SK-N-SH (cell line): ENCODE measurements at regions not wholly inside any gene's neighbourhood (a gene's known extent, or its start where the extent isn't known, plus 50 kb on each side); places are given as distances from the start of the nearest gene placed in this dataset.

Experiments used
- CTCF ChIA-PET: fragments of 300-600, 350-600 bp; formaldehyde crosslinking; extraction: SDS; loops from one replicate; lab custom pipeline; 2021; lab: Yijun Ruan, JAX
- POLR2A ChIA-PET: fragments of 350-600 bp; sonication (Branson Sonifier 250); formaldehyde crosslinking; extraction: SDS; loops from one replicate; lab custom pipeline; 2020; ENCODE audit warnings: antibody characterized with exemption, inconsistent platforms; lab: Yijun Ruan, JAX
- DNase-seq: peaks from one replicate; pipeline ENCODE4 v3.0.0; 2012
- H2AFZ ChIP-seq: fragments of 200-600 bp; sonication (generic); 2 replicates; pipeline ENCODE4 v1.8.1; 2016; ENCODE audit warnings: antibody characterized with exemption, mild to moderate bottlenecking, low read depth
- H3F3A ChIP-seq: fragments of 200-600 bp; sonication (generic); replicated peaks from 2 replicates; pipeline ENCODE3; 2016; ENCODE audit warnings: antibody characterized with exemption, mild to moderate bottlenecking; ENCODE audit not compliant: insufficient read depth
- H3K27ac ChIP-seq, 2 experiments: fragments of 200-500 bp in 1 of 2; fragments of 200-600 bp in 1 of 2; sonication (Bioruptor generic) in 1 of 2; sonication (generic), shearing (Covaris generic) in 1 of 2; 2 replicates each; pipeline versions ENCODE4 v1.5.1 to v1.6.1; 2014 to 2016; ENCODE audit warnings: low read depth in 2 of 2, inconsistent platforms in 1 of 2, low read length in 1 of 2, mild to moderate bottlenecking in 1 of 2, mixed read lengths in 1 of 2
- H3K27me3 ChIP-seq: fragments of 200-600 bp; sonication (generic), shearing (Covaris generic); 2 replicates; pipeline ENCODE4 v1.6.1; 2016; ENCODE audit warnings: mixed run types; ENCODE audit not compliant: insufficient read depth
- H3K36me3 ChIP-seq, 2 experiments: fragments of 200-500 bp in 1 of 2; fragments of 200-600 bp in 1 of 2; sonication (Bioruptor generic) in 1 of 2; sonication (generic) in 1 of 2; replicated peaks in 1 of 2; 2 replicates each; pipeline versions ENCODE3 to v1.5.1; 2014 to 2016; ENCODE audit warnings: low read length in 1 of 2, mild to moderate bottlenecking in 1 of 2; ENCODE audit not compliant: insufficient read depth in 2 of 2, control insufficient read depth in 1 of 2
- H3K4me1 ChIP-seq, 2 experiments: fragments of 200-500 bp in 1 of 2; fragments of 200-600 bp in 1 of 2; sonication (Bioruptor generic) in 1 of 2; sonication (generic), shearing (Covaris generic) in 1 of 2; 2 replicates each; pipeline versions ENCODE4 v1.5.1 to v1.6.1; 2014 to 2016; ENCODE audit warnings: low read depth in 1 of 2, low read length in 1 of 2, mixed run types in 1 of 2; ENCODE audit not compliant: insufficient read depth in 2 of 2, control insufficient read depth in 1 of 2
- H3K4me2 ChIP-seq: fragments of 200-600 bp; sonication (generic), shearing (Covaris generic); 2 replicates; pipeline ENCODE4 v1.6.1; 2017; ENCODE audit warnings: mixed run types
- H3K4me3 ChIP-seq, 2 experiments: fragments of 200-500 bp in 1 of 2; fragments of 200-600 bp in 1 of 2; sonication (Bioruptor generic) in 1 of 2; sonication (generic), shearing (Covaris generic) in 1 of 2; 2 replicates each; pipeline versions ENCODE4 v1.5.1 to v1.8.1; 2014 to 2016; ENCODE audit warnings: low read depth in 2 of 2, inconsistent platforms in 1 of 2, low read length in 1 of 2, mild to moderate bottlenecking in 1 of 2, mixed read lengths in 1 of 2, moderate library complexity in 1 of 2
- H3K79me2 ChIP-seq: fragments of 200-600 bp; sonication (generic); 2 replicates; pipeline ENCODE4 v1.8.1; 2017; ENCODE audit warnings: mild to moderate bottlenecking; ENCODE audit not compliant: insufficient read depth
- H3K9ac ChIP-seq: fragments of 200-600 bp; sonication (generic); 2 replicates; pipeline ENCODE4 v1.6.1; 2017; ENCODE audit warnings: mixed run types
- H3K9me2 ChIP-seq: fragments of 200-600 bp; sonication (generic); 2 replicates; pipeline ENCODE4 v1.6.1; 2017; ENCODE audit warnings: mixed run types
- H3K9me3 ChIP-seq: fragments of 200-600 bp; sonication (generic); 2 replicates; pipeline ENCODE4 v1.6.1; 2017; ENCODE audit warnings: mixed run types, mild to moderate bottlenecking, moderate library complexity
- H4K20me1 ChIP-seq: fragments of 200-600 bp; sonication (generic); 2 replicates; pipeline ENCODE4 v1.6.1; 2017; ENCODE audit warnings: mild to moderate bottlenecking, mixed run types; ENCODE audit not compliant: insufficient read depth
- CHD2 ChIP-seq: fragments of 150-350 bp; IDR thresholded peaks from 2 replicates; pipeline ENCODE4 v1.6.1; 2018; ENCODE audit warnings: low read length; ENCODE audit not compliant: partially characterized antibody
- ELF1 ChIP-seq: IDR thresholded peaks from 2 replicates; pipeline ENCODE4 v1.4.0; 2012
- FOSL2 ChIP-seq: IDR thresholded peaks from 2 replicates; pipeline ENCODE4 v1.4.0; 2012; ENCODE audit warnings: low read depth, mild to moderate bottlenecking, moderate library complexity, borderline replicate concordance
- FOXJ3 ChIP-seq: sonication (generic); formaldehyde crosslinking; IDR thresholded peaks from 2 replicates; pipeline ENCODE4 v1.5.1; 2020; ENCODE audit warnings: mild to moderate bottlenecking, missing genetic modification reagents
- FOXM1 ChIP-seq: IDR thresholded peaks from 2 replicates; pipeline ENCODE4 v1.4.0; 2012; ENCODE audit warnings: low read depth, mild to moderate bottlenecking
- GABPA ChIP-seq: IDR thresholded peaks from 2 replicates; pipeline ENCODE4 v1.4.0; 2012; ENCODE audit warnings: low read depth, mild to moderate bottlenecking
- JUND ChIP-seq: IDR thresholded peaks from 2 replicates; pipeline ENCODE4 v1.4.0; 2012
- MAX ChIP-seq: IDR thresholded peaks from 2 replicates; pipeline ENCODE4 v1.4.0; 2012; ENCODE audit warnings: low read depth
- MEF2A ChIP-seq: IDR thresholded peaks from 2 replicates; pipeline ENCODE4 v1.4.0; 2012; ENCODE audit warnings: low read depth, borderline replicate concordance
- MXI1 ChIP-seq: IDR thresholded peaks from 2 replicates; pipeline ENCODE4 v1.6.1; 2012; ENCODE audit warnings: mild to moderate bottlenecking, low read depth, low read length, improper control_type of control experiment
- NFIC ChIP-seq: IDR thresholded peaks from 2 replicates; pipeline ENCODE4 v1.4.0; 2012; ENCODE audit warnings: borderline replicate concordance
- PBX3 ChIP-seq: IDR thresholded peaks from 2 replicates; pipeline ENCODE4; 2012
- POLR2AphosphoS5 ChIP-seq: IDR thresholded peaks from 2 replicates; pipeline ENCODE4 v1.6.1; 2012; ENCODE audit warnings: low read depth, low read length
- RFX5 ChIP-seq: IDR thresholded peaks from 2 replicates; pipeline ENCODE4 v1.6.1; 2012; ENCODE audit warnings: mild to moderate bottlenecking, improper control_type of control experiment, low read length
- RXRA ChIP-seq: IDR thresholded peaks from 2 replicates; pipeline ENCODE4 v1.4.0; 2012; ENCODE audit warnings: low read depth, mild to moderate bottlenecking, borderline replicate concordance
- SIN3A ChIP-seq: IDR thresholded peaks from 2 replicates; pipeline ENCODE4 v1.6.1; 2012; ENCODE audit warnings: low read depth, mild to moderate bottlenecking, low read length, moderate library complexity, borderline replicate concordance
- SMC3 ChIP-seq: IDR thresholded peaks from 2 replicates; pipeline ENCODE4 v1.6.1; 2012; ENCODE audit warnings: low read depth, low read length, improper control_type of control experiment
- TAF1 ChIP-seq: IDR thresholded peaks from 2 replicates; pipeline ENCODE4 v1.6.1; 2012; ENCODE audit warnings: low read depth, mild to moderate bottlenecking, low read length, moderate library complexity, borderline replicate concordance
- TCF12 ChIP-seq: IDR thresholded peaks from 2 replicates; pipeline ENCODE4 v1.4.0; 2012
- USF1 ChIP-seq: IDR thresholded peaks from 2 replicates; pipeline ENCODE4 v1.4.0; 2012; ENCODE audit warnings: low read depth, borderline replicate concordance
- USF2 ChIP-seq: fragments of 150-350 bp; IDR thresholded peaks from 2 replicates; pipeline ENCODE4 v1.6.1; 2017; ENCODE audit warnings: antibody characterized with exemption, low read length, low read depth, borderline replicate concordance
- YY1 ChIP-seq: IDR thresholded peaks from 2 replicates; pipeline ENCODE4 v1.4.0; 2012; ENCODE audit warnings: low read depth, mild to moderate bottlenecking
- WGBS: methylation state at CpG from one replicate; pipeline ENCODE4 v1.1.6; 2017; ENCODE audit warnings: low lambda C conversion rate; 5-methylcytosine and 5-hydroxymethylcytosine counted together
- TF ChIP-seq, protein P1 (sequence below): fragments of 150-350 bp; IDR thresholded peaks from 2 replicates; pipeline ENCODE4 v1.6.1; 2016; ENCODE audit warnings: mild to moderate bottlenecking, low read depth, low read length

GRCh38 chr10:45548068-45548467, 124.5 kb downstream of the ZFAND4 start:
- Histone ChIP-seq H3K4me1 (no peaks in the 10 kb centered on the region), H3K9me2 (no peaks in the 10 kb centered on the region), H3K79me2 (no peaks in the 10 kb centered on the region), H3K9ac (no peak overlapping the region), H3K36me3 (no peaks in the 10 kb centered on the region), H3F3A (no peaks in the 10 kb centered on the region), H2AFZ (no peak overlapping the region), H3K4me2 (no peak overlapping the region), H3K4me3 (no peak overlapping the region), H3K9me3 (no peaks in the 10 kb centered on the region), H3K27ac (no peak overlapping the region), H4K20me1 (no peaks in the 10 kb centered on the region), H3K27me3 (no peaks in the 10 kb centered on the region)
- ChIA-PET POLR2A (no interaction called here), CTCF (no interaction called here)
- no peak for DNase-seq
- no peak for TF ChIP-seq PBX3
- no peak for TF ChIP-seq ELF1
- no peak for TF ChIP-seq MAX
- TF ChIP-seq FOXM1 = no peak
- no peak for TF ChIP-seq FOSL2
- no peak for TF ChIP-seq SMC3
- 72% methylated on average over 5 of the region's 5 CpGs for WGBS

GRCh38 chr10:45547207-45547606, 125.4 kb downstream of the ZFAND4 start:
- Histone ChIP-seq H3K4me1 (no peaks in the 10 kb centered on the region), H4K20me1 (0 out of 2 replicates have a peak, but pooled peaks cover 3% of the 10 kb centered on the region), H3K27me3 (no peaks in the 10 kb centered on the region), H3K4me3 (no peak overlapping the region), H3K9ac (no peak overlapping the region), H3K4me2 (no peak overlapping the region), H3K36me3 (no peaks in the 10 kb centered on the region), H3K9me3 (no peaks in the 10 kb centered on the region), H2AFZ (no peak overlapping the region), H3K79me2 (no peaks in the 10 kb centered on the region), H3K9me2 (no peaks in the 10 kb centered on the region), H3K27ac (no peak overlapping the region), H3F3A (no peaks in the 10 kb centered on the region)
- ChIA-PET POLR2A (no interaction called here), CTCF (no interaction called here)
- no peak for DNase-seq
- TF ChIP-seq GABPA (no peak), POLR2AphosphoS5 (no peak), YY1 (no peak), SMC3 (no peak), CHD2 (no peak), JUND (no peak), TAF1 (no peak), PBX3 (no peak), NFIC (no peak), USF1 (no peak), FOXJ3 (CRISPR knock-in tag) (no peak), RFX5 (no peak), MEF2A (no peak), RXRA (no peak), MXI1 (no peak), ELF1 (no peak), USF2 (no peak), TCF12 (no peak), SIN3A (no peak)
- TF ChIP-seq, protein P1, sequence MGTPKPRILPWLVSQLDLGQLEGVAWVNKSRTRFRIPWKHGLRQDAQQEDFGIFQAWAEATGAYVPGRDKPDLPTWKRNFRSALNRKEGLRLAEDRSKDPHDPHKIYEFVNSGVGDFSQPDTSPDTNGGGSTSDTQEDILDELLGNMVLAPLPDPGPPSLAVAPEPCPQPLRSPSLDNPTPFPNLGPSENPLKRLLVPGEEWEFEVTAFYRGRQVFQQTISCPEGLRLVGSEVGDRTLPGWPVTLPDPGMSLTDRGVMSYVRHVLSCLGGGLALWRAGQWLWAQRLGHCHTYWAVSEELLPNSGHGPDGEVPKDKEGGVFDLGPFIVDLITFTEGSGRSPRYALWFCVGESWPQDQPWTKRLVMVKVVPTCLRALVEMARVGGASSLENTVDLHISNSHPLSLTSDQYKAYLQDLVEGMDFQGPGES = no peak
- WGBS = 92% methylated on average over 2 of the region's 2 CpGs
